NCI-H524 treated with DMSO at 0.1 percent for 48 hours (cell line): ENCODE measurements at regions not wholly inside any gene's neighbourhood (a gene's known extent, or its start where the extent isn't known, plus 50 kb on each side); places are given as distances from the start of the nearest gene placed in this dataset.
"Not testable (repeated sequence)": the region's sequence is repeated elsewhere in the genome, so short reads cannot be mapped to it uniquely, and the experiment has no call there.

Source experiments
- DNase-seq: peaks from one replicate; lab custom pipeline; 2025; lab: John Stamatoyannopoulos, UW

DNA sequence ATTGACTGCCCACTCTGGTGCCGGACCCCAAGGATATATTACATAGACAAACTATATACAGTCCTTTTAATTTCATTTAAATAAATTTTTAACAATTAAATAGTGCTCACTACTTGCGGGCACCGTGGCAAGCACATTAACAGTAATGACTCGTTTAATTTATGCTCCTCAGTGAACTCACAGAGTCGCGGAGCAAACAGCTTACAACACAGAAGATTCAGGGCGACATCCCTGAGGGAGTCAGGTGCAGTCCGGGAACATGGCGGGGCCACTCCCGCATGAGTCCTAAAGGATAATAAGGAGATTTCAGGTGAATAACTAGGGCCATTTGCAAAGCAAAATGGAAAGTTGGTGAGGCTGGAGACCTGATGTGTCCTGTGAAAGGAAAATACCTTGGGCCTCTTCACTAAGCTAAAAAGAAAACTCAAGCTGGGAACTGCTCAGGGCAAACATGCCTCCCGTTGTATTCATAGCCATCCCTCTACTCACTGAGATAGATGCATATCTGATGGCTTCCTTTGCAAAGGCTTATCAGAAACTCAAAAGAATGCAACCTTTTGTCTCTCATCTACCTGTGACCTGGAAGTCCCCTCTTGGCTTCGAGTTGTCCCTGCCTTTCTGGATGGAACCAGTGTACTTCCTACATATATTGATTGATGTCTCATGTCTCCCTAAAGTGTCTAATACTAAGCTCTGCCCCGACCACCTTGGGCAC, 125.6 kb downstream of the KLF6 start:
- no peak for DNase-seq

DNA sequence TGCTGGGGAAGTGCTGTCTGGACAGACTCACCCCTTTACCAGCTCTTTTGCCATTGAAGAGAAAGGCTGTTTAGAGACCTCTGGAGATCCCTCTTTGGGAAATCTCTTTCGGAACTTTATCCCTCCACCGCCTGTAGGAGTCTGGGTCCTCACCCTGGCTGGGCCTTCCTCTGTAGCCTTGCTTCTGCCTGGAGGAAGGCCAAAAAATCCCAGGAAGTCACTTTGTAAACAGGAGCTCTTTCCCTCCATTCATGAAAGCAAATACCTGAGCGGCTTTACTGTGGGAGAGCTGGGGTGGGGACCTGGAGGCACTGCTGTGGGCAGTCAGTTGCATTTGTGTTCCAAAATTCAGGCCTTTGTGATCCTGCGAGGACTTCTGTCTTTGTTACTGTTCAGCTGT, 126.2 kb downstream of the KLF6 start:
- no peak for DNase-seq

DNA sequence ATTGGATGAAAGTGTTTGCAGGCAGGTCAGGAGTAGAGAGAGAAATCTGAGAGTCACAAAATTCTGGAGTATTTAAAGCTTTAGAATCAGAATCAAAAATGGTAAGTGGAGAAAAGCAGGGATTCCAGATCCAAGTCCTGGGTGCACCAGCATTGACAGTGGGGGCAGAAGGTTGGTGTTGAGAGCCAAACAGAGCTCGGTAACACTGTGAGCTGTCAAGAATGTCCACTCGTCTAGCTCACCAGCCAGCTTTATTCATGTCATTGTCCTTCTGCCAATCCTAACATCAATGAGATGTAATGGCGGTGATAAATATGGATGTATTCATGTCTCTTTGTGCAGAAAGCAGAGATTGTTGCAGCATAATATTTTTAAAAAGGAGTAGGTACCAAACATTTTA, 128.8 kb downstream of the KLF6 start:
- DNase-seq = no peak

DNA sequence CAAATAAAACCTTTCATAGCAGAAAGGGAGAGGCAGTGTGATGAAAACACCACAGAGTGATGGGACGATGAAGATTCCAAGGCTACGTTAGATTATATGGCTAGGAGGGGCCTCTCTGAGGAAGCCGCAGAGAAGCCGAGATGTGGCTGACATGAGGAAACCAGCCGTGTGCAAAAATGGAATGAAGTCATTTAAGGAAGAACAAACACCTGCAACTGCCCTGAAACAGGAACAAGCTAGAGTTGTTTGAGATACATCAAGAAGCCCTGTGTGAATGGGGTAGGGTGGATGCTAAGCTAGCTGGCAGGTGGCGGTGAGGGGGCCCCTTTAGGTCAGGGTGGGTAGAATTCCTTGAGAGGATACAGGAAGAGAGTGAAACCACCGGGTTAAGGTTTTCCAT, 129.5 kb downstream of the KLF6 start:
- DNase-seq = no peak

DNA sequence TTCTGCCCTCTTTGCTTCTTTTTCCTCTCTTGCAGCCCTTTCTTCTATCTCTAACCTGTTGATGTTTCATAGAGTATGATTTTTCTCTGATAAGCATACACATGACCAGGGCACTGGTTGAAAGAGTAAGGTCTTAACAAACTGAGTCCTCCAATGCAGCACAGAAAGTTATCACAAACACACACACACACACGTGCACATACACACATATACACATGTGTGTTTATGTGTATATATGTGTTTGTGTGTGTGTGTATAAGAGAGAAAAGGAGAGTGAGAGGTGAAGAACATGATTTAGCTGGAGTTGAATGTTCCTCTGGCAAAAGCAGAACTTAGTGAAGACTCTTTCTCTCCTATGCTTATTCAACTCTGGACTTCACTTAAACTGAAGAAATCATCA, 130.0 kb downstream of the KLF6 start:
- DNase-seq = no peak

GRCh38 chr10:3654496-3654895, 130.5 kb downstream of the KLF6 start:
- DNase-seq = no peak

DNA sequence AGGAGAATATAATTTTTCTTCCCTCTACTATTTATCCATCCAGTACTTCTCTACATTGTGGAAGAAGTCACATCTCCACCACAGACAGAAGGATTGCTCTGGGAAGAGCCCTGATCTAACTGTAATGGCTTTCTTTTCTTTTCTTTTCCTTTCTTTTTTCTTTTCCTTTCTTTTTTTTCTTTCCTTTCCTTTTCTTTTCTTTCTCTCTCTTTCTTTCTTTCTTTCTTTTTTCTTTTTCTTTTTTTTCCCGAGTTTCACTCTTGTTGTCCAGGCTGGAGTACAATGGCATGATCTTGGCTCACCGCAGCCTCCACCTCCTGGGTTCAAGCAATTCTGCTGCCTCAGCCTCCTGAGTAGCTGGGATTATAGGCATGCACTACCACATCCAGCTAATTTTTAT, 131.7 kb downstream of the KLF6 start:
- DNase-seq = not testable (repeated sequence)

GRCh38 chr10:3652886-3653285, 132.1 kb downstream of the KLF6 start:
- no peak for DNase-seq

- no peak for DNase-seq
These were observed 132.9 kb downstream of the KLF6 start for GRCh38 chr10:3651969-3652653.

- DNase-seq = no peak
These were observed 136.4 kb downstream of the KLF6 start for GRCh38 chr10:3648576-3648975.

DNA sequence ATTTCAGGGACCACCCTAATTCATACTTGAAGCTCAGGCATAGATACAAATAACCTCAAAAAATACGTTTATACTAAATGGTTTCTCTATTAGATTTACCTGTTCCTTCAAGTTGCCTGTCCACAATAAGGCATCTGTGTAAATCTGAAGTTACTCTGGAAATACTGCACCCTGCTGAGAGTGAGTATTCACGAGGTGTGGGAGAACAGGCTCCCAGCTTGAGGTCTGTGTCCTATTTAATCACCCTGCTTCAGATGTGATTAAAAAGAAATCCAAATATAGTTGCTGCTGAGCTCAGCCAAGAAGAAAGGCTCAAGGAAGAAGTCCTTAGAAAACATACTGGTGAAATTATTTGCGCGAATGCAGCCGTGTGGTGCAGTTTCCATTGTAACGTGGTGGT, 136.8 kb downstream of the KLF6 start:
- no peak for DNase-seq

DNA sequence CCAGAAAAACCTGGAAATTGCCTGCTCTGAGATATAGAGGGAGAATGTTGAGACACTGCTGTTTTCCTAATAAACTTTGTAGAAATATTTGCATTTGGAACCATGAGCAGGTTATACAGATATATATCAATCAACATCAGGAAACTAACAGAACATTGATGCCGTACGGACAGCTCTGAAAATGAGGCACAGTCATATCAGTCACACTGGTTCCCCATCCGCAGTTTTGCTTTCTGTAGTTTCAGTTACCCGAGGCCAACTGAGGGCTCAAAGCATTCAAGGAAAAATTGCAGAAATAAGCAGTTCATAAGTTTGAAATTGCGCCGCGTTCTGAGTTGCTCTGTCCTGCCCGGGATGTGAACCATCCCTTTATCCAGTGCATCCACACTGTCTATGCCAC, 137.9 kb downstream of the KLF6 start:
- DNase-seq = no peak

- no peak for DNase-seq
These were observed 139.6 kb downstream of the KLF6 start for GRCh38 chr10:3645406-3645805.

- no peak for DNase-seq
These were observed 144.2 kb downstream of the KLF6 start for GRCh38 chr10:3640816-3641215.

- no peak for DNase-seq
These were observed 145.5 kb downstream of the KLF6 start for GRCh38 chr10:3639546-3639945.

- DNase-seq = peak; percentile 37
These were observed 148.4 kb downstream of the KLF6 start for GRCh38 chr10:3636356-3637181.

DNA sequence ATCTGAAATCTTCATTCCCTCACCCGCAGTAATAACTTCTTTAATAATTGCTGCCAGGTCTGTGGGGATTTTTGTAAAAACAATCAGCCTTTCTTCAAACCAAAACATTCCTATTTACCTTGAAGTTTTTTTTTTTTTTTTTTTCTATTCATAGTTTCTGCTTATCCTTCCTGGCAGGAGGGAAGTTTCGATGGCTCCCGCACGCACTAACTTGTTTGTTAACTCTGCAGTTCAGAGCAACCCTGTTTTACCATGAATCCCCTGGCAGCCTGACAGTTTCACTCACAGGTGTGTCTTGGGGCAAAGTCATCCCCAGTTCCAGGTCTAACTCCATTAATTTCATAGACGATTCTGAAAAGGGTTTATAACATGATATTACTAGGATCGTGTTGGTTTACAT, 149.3 kb downstream of the KLF6 start:
- no peak for DNase-seq

- DNase-seq = no peak
These were observed 149.8 kb downstream of the KLF6 start for GRCh38 chr10:3635211-3635671.

- DNase-seq = not testable (repeated sequence)
These were observed 150.4 kb downstream of the KLF6 start for GRCh38 chr10:3634646-3635045.

GRCh38 chr10:3631701-3632330, 153.2 kb downstream of the KLF6 start:
- DNase-seq = no peak

DNA sequence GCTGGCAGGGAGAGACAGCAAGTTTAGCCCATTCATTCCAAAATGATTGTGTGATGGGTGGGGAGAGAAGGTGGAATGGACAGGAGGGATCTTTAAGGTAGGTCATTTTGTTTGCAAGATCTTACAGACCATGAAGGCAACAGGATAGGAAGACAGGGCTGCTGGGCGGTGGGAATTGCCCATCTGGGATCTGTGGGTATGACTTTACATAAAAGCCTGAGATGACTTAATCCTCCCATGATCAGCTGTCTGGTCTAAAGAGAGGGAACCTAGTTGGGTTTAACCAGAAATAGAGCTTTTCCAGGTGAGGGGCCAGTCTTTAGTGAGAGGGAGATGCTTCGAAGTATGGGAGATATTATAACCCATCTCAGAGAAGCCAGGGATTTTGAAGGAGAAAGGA, 153.7 kb downstream of the KLF6 start:
- DNase-seq = no peak

- DNase-seq = no peak
These were observed 158.9 kb downstream of the KLF6 start for GRCh38 chr10:3625959-3626751.
